Testis (tissue), 2 donors: ENCODE measurements at regions not wholly inside any gene's neighbourhood (a gene's known extent, or its start where the extent isn't known, plus 50 kb on each side); places are given as distances from the start of the nearest gene placed in this dataset.

Experiments used
- DNase-seq: peaks from one replicate; pipeline ENCODE4 v3.0.0-alpha.2; 2019
- H3K27ac ChIP-seq, 2 donors: fragments of 200-600 bp; sonication (generic); one replicate each; pipeline ENCODE4 v1.5.1; 2019
- H3K27me3 ChIP-seq: fragments of 200-600 bp; sonication (generic); one replicate; pipeline ENCODE4 v1.5.1; 2019
- H3K36me3 ChIP-seq: fragments of 200-600 bp; sonication (generic); one replicate; pipeline ENCODE4 v1.5.1; 2017; ENCODE audit warnings: low read depth; ENCODE audit errors: missing control alignments
- H3K4me1 ChIP-seq: fragments of 200-600 bp; sonication (generic); one replicate; pipeline ENCODE4 v1.5.1; 2019
- H3K4me3 ChIP-seq, 2 donors: fragments of 200-600 bp; sonication (generic); one replicate each; pipeline ENCODE4 v1.5.1; 2017 to 2019
- H3K9me3 ChIP-seq: fragments of 200-600 bp; sonication (generic); one replicate; pipeline ENCODE4 v1.5.1; 2017
- POLR2A ChIP-seq: fragments of 450-650 bp; IDR thresholded peaks from one replicate; pipeline ENCODE4 v1.6.1; 2017; ENCODE audit warnings: antibody characterized with exemption, mild to moderate bottlenecking, moderate library complexity
- WGBS, 2 donors: methylation state at CpG; one replicate each; pipeline ENCODE4 v1.1.5; 2018; 5-methylcytosine and 5-hydroxymethylcytosine counted together
- intact Hi-C: fragments of 100-400 bp; cut with DNase I; formaldehyde crosslinking; loops from one replicate; pipeline ENCODE4 v1.15.1; 2023; ENCODE audit warnings: low total_unique reads
- TF ChIP-seq, protein P1 (sequence below), 3 experiments: fragments of 450-650 bp in 2 of 3; fragments of 200-600 bp in 1 of 3; sonication (generic) in 1 of 3; IDR thresholded peaks; one replicate each; pipeline ENCODE4 v1.5.1; 2016 to 2019; ENCODE audit warnings: antibody characterized with exemption in 3 of 3, mild to moderate bottlenecking in 2 of 3, moderate library complexity in 1 of 3

DNA sequence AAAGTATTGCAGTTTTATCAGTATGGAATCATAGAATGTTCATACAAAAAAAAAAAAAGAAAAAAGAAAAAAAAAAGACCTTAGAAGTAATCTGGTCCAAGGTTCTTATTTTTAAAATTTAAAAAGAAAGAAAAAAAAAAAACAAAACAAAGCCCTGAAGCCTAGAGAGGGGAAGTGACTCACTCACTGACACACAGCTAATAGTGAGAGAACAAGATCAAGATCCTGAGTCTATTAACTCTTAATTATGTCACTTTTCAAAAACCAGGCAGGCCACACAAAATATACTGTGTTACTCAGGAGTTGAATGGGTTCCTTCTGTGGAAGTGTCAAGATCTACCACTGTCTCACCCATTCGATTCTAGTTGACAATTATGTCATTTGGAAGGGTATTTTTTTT, 433.9 kb upstream of the DAB1 start:
- TF ChIP-seq, protein P1, sequence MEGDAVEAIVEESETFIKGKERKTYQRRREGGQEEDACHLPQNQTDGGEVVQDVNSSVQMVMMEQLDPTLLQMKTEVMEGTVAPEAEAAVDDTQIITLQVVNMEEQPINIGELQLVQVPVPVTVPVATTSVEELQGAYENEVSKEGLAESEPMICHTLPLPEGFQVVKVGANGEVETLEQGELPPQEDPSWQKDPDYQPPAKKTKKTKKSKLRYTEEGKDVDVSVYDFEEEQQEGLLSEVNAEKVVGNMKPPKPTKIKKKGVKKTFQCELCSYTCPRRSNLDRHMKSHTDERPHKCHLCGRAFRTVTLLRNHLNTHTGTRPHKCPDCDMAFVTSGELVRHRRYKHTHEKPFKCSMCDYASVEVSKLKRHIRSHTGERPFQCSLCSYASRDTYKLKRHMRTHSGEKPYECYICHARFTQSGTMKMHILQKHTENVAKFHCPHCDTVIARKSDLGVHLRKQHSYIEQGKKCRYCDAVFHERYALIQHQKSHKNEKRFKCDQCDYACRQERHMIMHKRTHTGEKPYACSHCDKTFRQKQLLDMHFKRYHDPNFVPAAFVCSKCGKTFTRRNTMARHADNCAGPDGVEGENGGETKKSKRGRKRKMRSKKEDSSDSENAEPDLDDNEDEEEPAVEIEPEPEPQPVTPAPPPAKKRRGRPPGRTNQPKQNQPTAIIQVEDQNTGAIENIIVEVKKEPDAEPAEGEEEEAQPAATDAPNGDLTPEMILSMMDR (IDR thresholded peaks at IDR 0.05): no peak
- no peak for TF ChIP-seq POLR2A
- Histone ChIP-seq H3K36me3 (no peaks in the 10 kb centered on the region), H3K9me3 (no peaks in the 10 kb centered on the region), H3K4me1 (no peaks in the 10 kb centered on the region), H3K4me3 (no peak overlapping the region), H3K27ac (no peak overlapping the region), H3K27me3 (no peaks in the 10 kb centered on the region)
- 86 to 90% methylated on average over 1 of the region's 1 CpG for WGBS, 2 donors
- intact Hi-C loops: no loop called here
- no peak for DNase-seq

DNA sequence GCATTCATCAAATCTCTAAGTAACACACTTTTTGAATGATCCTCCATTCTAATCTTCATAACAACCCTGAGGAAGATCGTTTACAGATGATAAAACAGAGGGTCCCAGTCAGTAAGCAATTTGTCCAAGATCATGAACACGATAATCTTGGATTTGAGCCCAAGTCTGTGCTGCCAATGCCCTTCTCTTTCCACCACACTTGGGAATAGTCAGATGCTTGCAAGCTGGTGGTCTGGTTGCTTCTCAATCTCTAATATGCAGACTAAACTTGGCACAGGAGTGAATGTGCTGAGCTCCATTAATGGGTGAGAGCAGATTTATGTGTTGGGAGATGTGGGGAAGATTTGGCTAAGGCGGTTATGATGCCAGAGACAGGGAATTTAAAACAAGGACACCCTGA, 430.6 kb upstream of the DAB1 start:
- no peak overlapping the region for H3K4me3 ChIP-seq
- H3K4me1 ChIP-seq: no peaks in the 10 kb centered on the region
- no peaks in the 10 kb centered on the region for H3K36me3 ChIP-seq
- DNase-seq: no peak
- WGBS, 2 donors: 42 to 53% methylated on average over 3 of the region's 3 CpGs
- no peaks in the 10 kb centered on the region for H3K9me3 ChIP-seq
- H3K27ac ChIP-seq: no peak overlapping the region
- intact Hi-C loops: no loop called here
- no peaks in the 10 kb centered on the region for H3K27me3 ChIP-seq
- TF ChIP-seq, protein P1 (IDR thresholded peaks at IDR 0.05): no peak
- no peak for TF ChIP-seq POLR2A

DNA sequence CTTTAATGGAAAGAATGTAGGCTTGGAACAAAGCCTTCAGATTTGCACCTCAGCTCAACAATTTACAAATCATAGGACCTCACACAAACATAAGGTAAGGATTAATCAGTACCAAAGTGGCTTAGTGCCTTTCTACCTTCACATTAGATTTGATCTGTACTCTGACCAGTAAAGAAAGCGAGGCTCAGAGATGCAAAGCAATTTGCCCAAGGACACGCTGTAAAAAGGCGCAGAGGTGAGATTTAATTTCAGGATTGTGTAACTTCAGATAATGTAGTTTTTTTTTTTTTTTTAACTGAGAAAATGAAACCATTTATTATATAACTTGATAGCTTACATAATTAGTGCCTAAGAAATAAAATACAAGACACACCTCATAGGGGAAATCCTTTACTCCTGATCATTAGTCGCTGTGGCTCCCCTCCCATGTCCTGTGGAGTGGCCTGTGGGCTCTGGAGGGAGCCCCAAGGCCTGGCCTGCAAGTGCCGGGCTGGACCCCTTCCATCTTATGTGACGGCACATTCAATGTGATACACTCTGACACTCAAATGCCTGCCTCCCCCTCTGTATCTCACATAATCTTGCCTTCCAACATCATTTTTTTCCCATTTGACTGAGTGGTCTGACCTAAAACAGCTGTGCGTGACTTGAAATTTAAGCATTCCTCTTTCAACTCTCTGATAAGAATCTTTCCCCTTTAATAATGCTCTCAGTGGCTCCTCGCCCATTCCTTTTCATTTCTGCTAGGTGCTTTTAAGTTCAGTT, 426.5 kb upstream of the DAB1 start:
- 89 to 93% methylated on average over 8 of the region's 8 CpGs for whole genome bisulfite sequencing, 2 donors
- no peaks in the 10 kb centered on the region for H3K4me1 ChIP-seq
- intact Hi-C loops: no loop called here
- no peak for TF ChIP-seq POLR2A
- TF ChIP-seq, protein P1 (IDR thresholded peaks at IDR 0.05): no peak
- no peaks in the 10 kb centered on the region for H3K27me3 ChIP-seq
- H3K36me3 ChIP-seq: no peaks in the 10 kb centered on the region
- DNase-seq: no peak
- no peak overlapping the region for H3K27ac ChIP-seq
- H3K4me3 ChIP-seq: no peak overlapping the region
- no peaks in the 10 kb centered on the region for H3K9me3 ChIP-seq

DNA sequence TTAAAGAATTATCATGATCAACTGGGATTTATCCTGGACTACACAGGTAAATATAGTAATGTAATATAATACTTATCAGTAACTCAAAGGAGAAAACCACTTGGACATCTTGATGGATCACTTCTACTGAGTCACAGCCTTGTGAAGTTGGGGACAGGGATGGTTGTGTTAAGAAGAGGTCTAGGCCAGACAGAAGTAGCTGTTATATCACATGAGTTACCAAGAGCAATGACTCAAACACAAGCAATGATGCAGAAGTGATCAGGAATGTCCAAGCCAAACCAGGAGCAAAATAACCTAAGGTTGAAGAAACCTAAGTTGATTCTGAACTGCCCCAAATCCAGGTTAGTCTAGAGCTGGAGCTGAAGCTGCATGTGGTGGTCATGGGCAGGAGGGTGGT, 424.5 kb upstream of the DAB1 start:
- H3K27ac ChIP-seq: no peak overlapping the region
- no peaks in the 10 kb centered on the region for H3K36me3 ChIP-seq
- no peaks in the 10 kb centered on the region for H3K4me1 ChIP-seq
- intact Hi-C loops: no loop called here
- no peak for DNase-seq
- TF ChIP-seq, protein P1 (IDR thresholded peaks at IDR 0.05): no peak
- no peak for TF ChIP-seq POLR2A
- no peak overlapping the region for H3K4me3 ChIP-seq
- H3K9me3 ChIP-seq: no peaks in the 10 kb centered on the region
- H3K27me3 ChIP-seq: no peaks in the 10 kb centered on the region

DNA sequence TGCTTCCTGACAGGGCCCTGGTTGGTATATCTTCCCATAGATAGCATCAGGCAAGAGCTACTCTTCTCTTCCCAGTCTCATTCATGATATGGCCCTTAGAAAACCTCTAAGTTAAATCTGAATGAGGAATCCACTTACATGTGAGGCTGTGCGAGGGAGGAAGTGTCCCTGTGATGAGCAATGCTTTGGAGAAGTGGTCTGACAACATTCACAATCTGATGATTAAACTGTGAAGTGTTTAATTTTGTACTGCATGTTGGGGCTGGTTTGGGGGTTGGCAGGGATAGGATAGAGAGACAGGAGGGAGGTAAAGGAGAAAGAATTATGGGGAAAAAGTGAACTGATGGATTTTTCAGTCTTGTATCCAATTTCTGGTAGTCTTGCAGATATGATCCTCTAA, 421.2 kb upstream of the DAB1 start:
- H3K36me3 ChIP-seq: no peaks in the 10 kb centered on the region
- intact Hi-C loops: no loop called here
- DNase-seq: no peak
- H3K4me1 ChIP-seq: no peaks in the 10 kb centered on the region
- TF ChIP-seq, protein P1 (IDR thresholded peaks at IDR 0.05): no peak
- TF ChIP-seq POLR2A: no peak
- H3K27me3 ChIP-seq: no peaks in the 10 kb centered on the region
- H3K9me3 ChIP-seq: no peaks in the 10 kb centered on the region
- no peak overlapping the region for H3K27ac ChIP-seq
- no peak overlapping the region for H3K4me3 ChIP-seq
- WGBS, 2 donors: 89 to 100% methylated on average over 1 of the region's 1 CpG
